D721Med (cell line): ENCODE measurements at regions not wholly inside any gene's neighbourhood (a gene's known extent, or its start where the extent isn't known, plus 50 kb on each side); places are given as distances from the start of the nearest gene placed in this dataset.

Experiments used
- DNase-seq: peaks from one replicate; pipeline ENCODE4 v3.0.0; 2011; ENCODE audit warnings: low spot score; ENCODE audit not compliant: insufficient read length
- FAIRE-seq: peaks from 2 replicates; lab custom pipeline; 2011; peaks lifted over from hg19 to GRCh38; lab: Jason Lieb, UNC
- TF ChIP-seq, protein P1 (sequence below): IDR thresholded peaks from 2 replicates; pipeline ENCODE4 v1.5.1; 2012; ENCODE audit warnings: mild to moderate bottlenecking, control low read depth; ENCODE audit not compliant: insufficient read depth; ENCODE audit errors: missing control alignments

GRCh38 chr2:53111004-53111403 is 656.6 kb upstream of the CHAC2 start:
- TF ChIP-seq, protein P1, sequence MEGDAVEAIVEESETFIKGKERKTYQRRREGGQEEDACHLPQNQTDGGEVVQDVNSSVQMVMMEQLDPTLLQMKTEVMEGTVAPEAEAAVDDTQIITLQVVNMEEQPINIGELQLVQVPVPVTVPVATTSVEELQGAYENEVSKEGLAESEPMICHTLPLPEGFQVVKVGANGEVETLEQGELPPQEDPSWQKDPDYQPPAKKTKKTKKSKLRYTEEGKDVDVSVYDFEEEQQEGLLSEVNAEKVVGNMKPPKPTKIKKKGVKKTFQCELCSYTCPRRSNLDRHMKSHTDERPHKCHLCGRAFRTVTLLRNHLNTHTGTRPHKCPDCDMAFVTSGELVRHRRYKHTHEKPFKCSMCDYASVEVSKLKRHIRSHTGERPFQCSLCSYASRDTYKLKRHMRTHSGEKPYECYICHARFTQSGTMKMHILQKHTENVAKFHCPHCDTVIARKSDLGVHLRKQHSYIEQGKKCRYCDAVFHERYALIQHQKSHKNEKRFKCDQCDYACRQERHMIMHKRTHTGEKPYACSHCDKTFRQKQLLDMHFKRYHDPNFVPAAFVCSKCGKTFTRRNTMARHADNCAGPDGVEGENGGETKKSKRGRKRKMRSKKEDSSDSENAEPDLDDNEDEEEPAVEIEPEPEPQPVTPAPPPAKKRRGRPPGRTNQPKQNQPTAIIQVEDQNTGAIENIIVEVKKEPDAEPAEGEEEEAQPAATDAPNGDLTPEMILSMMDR, result no peak
- DNase-seq, result no peak
- FAIRE-seq, result no peak

DNA sequence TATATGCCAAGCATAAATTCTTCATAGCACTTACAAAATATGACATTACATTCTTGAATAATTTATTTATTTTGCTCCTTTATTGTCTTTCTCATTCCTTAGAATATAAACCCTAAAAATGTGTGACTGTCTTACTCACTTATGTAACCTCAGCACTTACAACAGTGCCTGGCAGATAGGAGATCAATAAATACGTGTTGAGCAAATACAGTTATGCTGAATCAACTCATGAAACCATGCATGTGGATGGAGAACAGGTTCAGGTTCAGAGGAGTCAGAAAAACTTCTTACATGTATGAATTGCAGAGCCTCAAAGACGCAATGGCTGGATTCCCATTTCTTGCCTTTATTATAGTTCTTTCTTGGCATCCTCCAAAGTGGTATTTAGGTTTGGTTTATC is 659.4 kb upstream of the CHAC2 start:
- no peak for FAIRE-seq
- DNase-seq, result no peak
- TF ChIP-seq, protein P1, result no peak

GRCh38 chr2:53104263-53104662 is 663.3 kb upstream of the CHAC2 start:
- FAIRE-seq (no peak), DNase-seq (no peak)
- TF ChIP-seq, protein P1, result no peak

- TF ChIP-seq, protein P1, result no peak
- FAIRE-seq, result no peak
- no peak for DNase-seq
These were observed 663.9 kb upstream of the CHAC2 start for GRCh38 chr2:53103679-53104078.

DNA sequence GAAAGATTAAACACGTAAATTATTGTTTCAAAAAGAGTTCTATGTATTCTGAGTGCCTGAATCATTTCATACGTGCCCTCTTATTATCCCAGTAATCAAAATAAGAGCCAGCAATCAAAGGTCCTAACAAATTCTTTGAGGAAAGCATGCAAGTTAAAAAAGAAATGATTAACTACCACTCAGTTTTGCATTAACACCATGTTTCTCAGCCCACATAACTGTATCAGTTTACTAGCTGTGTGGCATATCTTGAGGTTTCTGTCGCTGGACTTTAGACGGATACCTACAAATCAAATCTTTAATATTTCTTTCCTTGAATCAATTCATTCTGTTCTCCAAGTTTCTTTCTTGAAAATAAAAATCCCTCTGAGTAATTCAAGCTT is 668.9 kb upstream of the CHAC2 start:
- TF ChIP-seq, protein P1, result no peak
- DNase-seq (no peak), FAIRE-seq (no peak)

DNA sequence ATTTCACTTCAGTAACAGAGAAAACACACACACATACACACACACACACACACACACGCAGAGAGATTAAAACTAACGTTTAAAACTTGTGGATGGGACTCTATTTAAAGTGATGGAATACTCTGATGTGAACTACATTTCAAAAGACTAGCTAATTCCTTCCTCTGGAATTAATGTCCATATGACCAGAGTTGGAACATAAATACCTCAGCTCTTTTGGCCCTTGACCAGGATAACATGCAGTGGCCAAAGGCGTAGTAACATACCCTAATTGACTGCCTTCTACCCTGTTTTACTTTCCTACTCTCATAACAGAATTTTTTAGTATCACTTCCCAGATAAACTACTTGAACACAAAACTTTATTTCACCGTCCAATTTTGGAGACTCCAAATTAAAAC is 671.3 kb upstream of the CHAC2 start:
- TF ChIP-seq, protein P1, result no peak
- FAIRE-seq (no peak), DNase-seq (no peak)

DNA sequence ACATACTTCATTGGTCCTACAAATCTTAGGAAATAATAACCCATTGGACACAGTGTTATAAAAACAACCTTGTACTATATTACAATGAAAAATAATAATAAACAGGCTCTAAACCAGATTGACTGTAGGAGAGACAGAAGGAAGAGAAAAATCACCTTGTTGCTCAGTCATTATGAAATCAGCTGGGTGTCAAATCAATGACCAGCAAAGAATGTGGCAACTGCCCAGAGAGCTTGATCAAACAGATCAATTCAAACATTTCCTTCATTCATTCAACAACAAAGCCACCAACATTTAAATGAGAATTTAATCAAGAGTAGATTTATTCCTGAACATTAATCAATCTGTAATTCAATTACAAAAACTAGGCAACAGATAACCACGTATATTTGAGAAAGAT is 671.9 kb upstream of the CHAC2 start:
- TF ChIP-seq, protein P1, result no peak
- DNase-seq, result no peak
- no peak for FAIRE-seq
